Sigmoid colon (tissue), 6 donors: ENCODE measurements at regions not wholly inside any gene's neighbourhood (a gene's known extent, or its start where the extent isn't known, plus 50 kb on each side); places are given as distances from the start of the nearest gene placed in this dataset.

Experiments used
- DNase-seq: peaks from one replicate; pipeline ENCODE4 v3.0.0-alpha.2; 2019
- H3K27ac ChIP-seq, 4 donors: fragments of 200-600 bp; sonication (generic); one replicate each; pipeline ENCODE4 v1.5.1; 2016 to 2019; ENCODE audit warnings: mild to moderate bottlenecking in 1 of 4
- H3K27me3 ChIP-seq, 3 donors: fragments of 200-600 bp; sonication (generic); one replicate each; pipeline ENCODE4 v1.5.1; 2019; ENCODE audit warnings: mild to moderate bottlenecking in 1 of 3
- H3K36me3 ChIP-seq, 4 donors: fragments of 200-600 bp; sonication (generic); one replicate each; pipeline ENCODE4 v1.5.1; 2016 to 2019
- H3K4me1 ChIP-seq, 4 donors: fragments of 200-600 bp; sonication (generic); one replicate each; pipeline ENCODE4 v1.5.1; 2017 to 2019
- H3K4me3 ChIP-seq, 4 donors: fragments of 200-600 bp; sonication (generic); one replicate each; pipeline ENCODE4 v1.5.1; 2017 to 2019; ENCODE audit warnings: mild to moderate bottlenecking in 2 of 4, moderate library complexity in 1 of 4
- H3K9me3 ChIP-seq, 4 donors: fragments of 200-600 bp in 3 of 4; sonication (generic) in 3 of 4; one replicate each; pipeline versions ENCODE4 v1.5.1 to v1.6.1; 2013 to 2019
- CTCF ChIP-seq, 4 experiments: fragments of 450-650 bp in 3 of 4; fragments of 200-600 bp in 1 of 4; IDR thresholded peaks; one replicate each; pipeline ENCODE4 v1.5.1; 2016 to 2019; ENCODE audit warnings: antibody characterized with exemption in 4 of 4, mild to moderate bottlenecking in 3 of 4, moderate library complexity in 2 of 4
- EP300 ChIP-seq, 4 donors: sonication (generic); formaldehyde crosslinking; IDR thresholded peaks; one replicate each; pipeline ENCODE4 v1.6.1; 2017; ENCODE audit warnings: antibody characterized with exemption in 4 of 4
- POLR2A ChIP-seq, 2 donors: fragments of 450-650 bp; IDR thresholded peaks; one replicate each; pipeline ENCODE4 v1.6.1; 2016; ENCODE audit warnings: antibody characterized with exemption in 2 of 2, mild to moderate bottlenecking in 2 of 2, moderate library complexity in 2 of 2
- POLR2AphosphoS5 ChIP-seq, 4 donors: sonication (generic); formaldehyde crosslinking; IDR thresholded peaks; one replicate each; pipeline ENCODE4 v1.6.1; 2017; ENCODE audit warnings: antibody characterized with exemption in 4 of 4
- WGBS, 2 donors: extraction: QIAGEN DNeasy Blood & Tissue Kit; methylation state at CpG; one replicate each; pipeline ENCODE4 v1.1.7; 2013; 5-methylcytosine and 5-hydroxymethylcytosine counted together
- intact Hi-C: fragments of 100-400 bp; cut with DNase I; formaldehyde crosslinking; loops from one replicate; pipeline ENCODE4 v1.15.1; 2023
- donor health status: healthy with polysubstance abuse.
- donor health status: healthy.

- Histone ChIP-seq H3K4me3 (no peak overlapping the region), H3K9me3 (no peaks in the 10 kb centered on the region), H3K4me1 (peaks cover 0 to 7% (median 0%) of the 10 kb centered on the region in 4 donors), H3K36me3 (no peaks in the 10 kb centered on the region), H3K27me3 (no peaks in the 10 kb centered on the region), H3K27ac (no peak overlapping the region)
- TF ChIP-seq EP300 (IDR thresholded peaks at IDR 0.05) (no peak), POLR2A (IDR thresholded peaks at IDR 0.05) (no peak), CTCF (IDR thresholded peaks at IDR 0.05) (no peak), POLR2AphosphoS5 (IDR thresholded peaks at IDR 0.05) (no peak)
- DNase-seq = no peak
- 55 to 56% methylated on average over 1 of the region's 1 CpG for WGBS, 2 donors
- intact Hi-C loops = no loop called here
Measured at GRCh38 chr7:46854958-46855473, 726.9 kb downstream of the TNS3 start.

GRCh38 chr7:46853451-46853850 lies 728.5 kb downstream of the TNS3 start:
- intact Hi-C loops = no loop called here
- DNase-seq = no peak
- Histone ChIP-seq H3K27me3 (no peaks in the 10 kb centered on the region), H3K4me3 (no peak overlapping the region), H3K4me1 (peaks cover 0 to 7% (median 0%) of the 10 kb centered on the region in 4 donors), H3K9me3 (no peaks in the 10 kb centered on the region), H3K36me3 (no peaks in the 10 kb centered on the region), H3K27ac (no peak overlapping the region)
- WGBS, 2 donors = 26 to 75% methylated on average over 1 of the region's 1 CpG
- TF ChIP-seq POLR2A (IDR thresholded peaks at IDR 0.05) (no peak), POLR2AphosphoS5 (IDR thresholded peaks at IDR 0.05) (no peak), EP300 (IDR thresholded peaks at IDR 0.05) (no peak), CTCF (IDR thresholded peaks at IDR 0.05) (no peak)

GRCh38 chr7:46852795-46853194 lies 729.1 kb downstream of the TNS3 start:
- WGBS, 2 donors = 70 to 73% methylated on average over 3 of the region's 3 CpGs
- Histone ChIP-seq H3K36me3 (no peaks in the 10 kb centered on the region), H3K4me1 (peaks cover 0 to 7% (median 0%) of the 10 kb centered on the region in 4 donors), H3K9me3 (no peaks in the 10 kb centered on the region), H3K27me3 (no peaks in the 10 kb centered on the region), H3K27ac (no peak overlapping the region), H3K4me3 (no peak overlapping the region)
- TF ChIP-seq CTCF (IDR thresholded peaks at IDR 0.05) (no peak), POLR2AphosphoS5 (IDR thresholded peaks at IDR 0.05) (no peak), EP300 (IDR thresholded peaks at IDR 0.05) (no peak), POLR2A (IDR thresholded peaks at IDR 0.05) (no peak)
- intact Hi-C loops = no loop called here
- DNase-seq = no peak

- Histone ChIP-seq H3K27me3 (no peaks in the 10 kb centered on the region), H3K36me3 (no peaks in the 10 kb centered on the region), H3K4me3 (no peak overlapping the region), H3K27ac (no peak overlapping the region), H3K4me1 (peaks cover 0 to 7% (median 0%) of the 10 kb centered on the region in 4 donors), H3K9me3 (no peaks in the 10 kb centered on the region)
- no peak for DNase-seq
- intact Hi-C loops = no loop called here
- WGBS, 2 donors = 87 to 89% methylated on average over 10 of the region's 10 CpGs
- TF ChIP-seq CTCF (IDR thresholded peaks at IDR 0.05) (no peak), EP300 (IDR thresholded peaks at IDR 0.05) (no peak), POLR2A (IDR thresholded peaks at IDR 0.05) (no peak), POLR2AphosphoS5 (IDR thresholded peaks at IDR 0.05) (no peak)
Measured at GRCh38 chr7:46850563-46851330, 731.2 kb downstream of the TNS3 start.
